PFSK-1 (cell line): ENCODE measurements at regions not wholly inside any gene's neighbourhood (a gene's known extent, or its start where the extent isn't known, plus 50 kb on each side); places are given as distances from the start of the nearest gene placed in this dataset.

Source experiments
- FOXP2 ChIP-seq: optimal IDR thresholded peaks from 2 replicates; pipeline ENCODE3; 2011; ENCODE audit warnings: borderline replicate concordance, control low read depth, inconsistent platforms; ENCODE audit not compliant: insufficient read depth; ENCODE audit errors: extremely low read length, extremely low read depth
- POLR2AphosphoS5 ChIP-seq: IDR thresholded peaks from 2 replicates; pipeline ENCODE4 v1.6.1; 2012; ENCODE audit warnings: low read depth, mild to moderate bottlenecking, control low read depth, low read length, moderate library complexity
- REST ChIP-seq, 2 experiments: IDR thresholded peaks; 2 replicates each; pipeline versions ENCODE4 v1.6.1 to v1.8.0; 2011 to 2012; ENCODE audit warnings: low read depth in 2 of 2, low read length in 2 of 2, control low read depth in 1 of 2, inconsistent platforms in 1 of 2, mild to moderate bottlenecking in 1 of 2, moderate library complexity in 1 of 2; ENCODE audit not compliant: insufficient read depth in 1 of 2
- SIN3A ChIP-seq: IDR thresholded peaks from 2 replicates; pipeline ENCODE4 v1.6.1; 2012; ENCODE audit warnings: mild to moderate bottlenecking, low read length, moderate library complexity, borderline replicate concordance; ENCODE audit not compliant: insufficient read depth
- TAF1 ChIP-seq: IDR thresholded peaks from 2 replicates; pipeline ENCODE4 v1.6.1; 2012; ENCODE audit warnings: low read length, control low read depth, borderline replicate concordance; ENCODE audit not compliant: insufficient read depth

GRCh38 chr10:8393531-8393930 is 339.0 kb downstream of the GATA3 start:
- TF ChIP-seq FOXP2 (no peak), TAF1 (no peak), SIN3A (no peak), POLR2AphosphoS5 (no peak), REST (IDR thresholded peaks at IDR 0.05; ENCODE audit: insufficient read depth in 1 of 2, low read depth in 2 of 2, low read length in 2 of 2) (no peak)

GRCh38 chr10:8396675-8397074 is 342.2 kb downstream of the GATA3 start:
- no peak for TF ChIP-seq REST (IDR thresholded peaks at IDR 0.05; ENCODE audit: insufficient read depth in 1 of 2, low read depth in 2 of 2, low read length in 2 of 2)
- no peak for TF ChIP-seq FOXP2
- no peak for TF ChIP-seq SIN3A
- no peak for TF ChIP-seq TAF1
- no peak for TF ChIP-seq POLR2AphosphoS5

- TF ChIP-seq TAF1 (no peak), SIN3A (no peak), POLR2AphosphoS5 (no peak), FOXP2 (no peak), REST (IDR thresholded peaks at IDR 0.05; ENCODE audit: insufficient read depth in 1 of 2, low read depth in 2 of 2, low read length in 2 of 2) (no peak)
Observed at GRCh38 chr10:8398771-8399170, 344.3 kb downstream of the GATA3 start.

- TF ChIP-seq POLR2AphosphoS5 (no peak), SIN3A (no peak), FOXP2 (no peak), REST (IDR thresholded peaks at IDR 0.05; ENCODE audit: insufficient read depth in 1 of 2, low read depth in 2 of 2, low read length in 2 of 2) (no peak), TAF1 (no peak)
Observed at GRCh38 chr10:8400151-8400550, 345.7 kb downstream of the GATA3 start.

GRCh38 chr10:8400892-8401291 is 346.4 kb downstream of the GATA3 start:
- TF ChIP-seq REST (IDR thresholded peaks at IDR 0.05; ENCODE audit: insufficient read depth in 1 of 2, low read depth in 2 of 2, low read length in 2 of 2) (no peak), SIN3A (no peak), FOXP2 (no peak), POLR2AphosphoS5 (no peak), TAF1 (no peak)
